Osteoblast (primary cell): ENCODE measurements at regions not wholly inside any gene's neighbourhood (a gene's known extent, or its start where the extent isn't known, plus 50 kb on each side); places are given as distances from the start of the nearest gene placed in this dataset.
A peak's percentile ranks its signal among the peaks of the same experiment; 100 is the strongest.

Experiments used
- DNase-seq: peaks from one replicate; pipeline ENCODE4 v3.0.0; 2011; ENCODE audit warnings: low spot score, mixed read lengths; ENCODE audit not compliant: insufficient read length; ENCODE audit errors: missing footprints
- H2AFZ ChIP-seq: 2 replicates; pipeline ENCODE4 v1.6.0; 2011; ENCODE audit warnings: mild to moderate bottlenecking, low read length
- H3K27ac ChIP-seq: 2 replicates; pipeline ENCODE4 v1.5.1; 2011; ENCODE audit warnings: mild to moderate bottlenecking, low read depth, low read length, moderate library complexity
- H3K27me3 ChIP-seq: 2 replicates; pipeline ENCODE4 v1.6.0; 2012; ENCODE audit warnings: mild to moderate bottlenecking, control low read depth, inconsistent platforms, low read length, moderate library complexity; ENCODE audit not compliant: insufficient read depth
- H3K36me3 ChIP-seq: 2 replicates; pipeline ENCODE4 v1.5.1; 2011; ENCODE audit warnings: mild to moderate bottlenecking, low read length, control low read depth, moderate library complexity; ENCODE audit not compliant: insufficient read depth
- H3K4me1 ChIP-seq: 2 replicates; pipeline ENCODE4 v1.5.1; 2011; ENCODE audit warnings: mild to moderate bottlenecking, low read length, control low read depth, moderate library complexity; ENCODE audit not compliant: insufficient read depth
- H3K4me2 ChIP-seq: 2 replicates; pipeline ENCODE4 v1.6.0; 2011; ENCODE audit warnings: mild to moderate bottlenecking, low read length; ENCODE audit not compliant: insufficient read depth
- H3K4me3 ChIP-seq: fragments of 200-600 bp; sonication (generic); 3 replicates; pipeline ENCODE4 v1.5.1; 2012; ENCODE audit warnings: mild to moderate bottlenecking, low read length, inconsistent platforms; ENCODE audit not compliant: insufficient read depth
- H3K79me2 ChIP-seq: 2 replicates; pipeline ENCODE4 v1.6.0; 2012; ENCODE audit warnings: mild to moderate bottlenecking, low read length, control low read depth, inconsistent platforms; ENCODE audit not compliant: insufficient read depth
- H3K9me3 ChIP-seq: 2 replicates; pipeline ENCODE4 v1.5.1; 2011; ENCODE audit warnings: low read depth, low read length, control low read depth
- H4K20me1 ChIP-seq: 2 replicates; pipeline ENCODE4 v1.6.0; 2012; ENCODE audit warnings: mild to moderate bottlenecking, low read length, control low read depth; ENCODE audit not compliant: insufficient read depth
- CTCF ChIP-seq: IDR thresholded peaks from 2 replicates; pipeline ENCODE4 v1.5.1; 2011; ENCODE audit warnings: mild to moderate bottlenecking, low read depth, low read length, moderate library complexity; ENCODE audit errors: extremely low read depth

- DNase-seq = peak; percentile 87
- no peak for TF ChIP-seq CTCF
- peak overlapping the region; percentile 81 for H2AFZ ChIP-seq
Observed at GRCh38 chr5:36444582-36445418, 143.1 kb upstream of the RANBP3L start.

GRCh38 chr5:36447776-36448175, 146.1 kb upstream of the RANBP3L start:
- Histone ChIP-seq H3K27me3 (no peaks in the 10 kb centered on the region), H3K79me2 (no peaks in the 10 kb centered on the region), H3K27ac (no peak overlapping the region), H2AFZ (no peak overlapping the region), H3K4me3 (no peak overlapping the region), H4K20me1 (no peaks in the 10 kb centered on the region), H3K4me1 (peaks cover 41% of the 10 kb centered on the region), H3K36me3 (no peaks in the 10 kb centered on the region), H3K9me3 (no peaks in the 10 kb centered on the region), H3K4me2 (no peak overlapping the region)
- no peak for TF ChIP-seq CTCF
- DNase-seq = no peak

More at GRCh38 chr5:36444582-36445418, 143.1 kb upstream of the RANBP3L start:
- H3K4me1 ChIP-seq = peaks cover 29% of the 10 kb centered on the region
- H3K79me2 ChIP-seq = no peaks in the 10 kb centered on the region
- H4K20me1 ChIP-seq = no peaks in the 10 kb centered on the region
- H3K4me3 ChIP-seq = peak overlapping the region; percentile 16
- no peaks in the 10 kb centered on the region for H3K36me3 ChIP-seq
- H3K27me3 ChIP-seq = no peaks in the 10 kb centered on the region
- H3K9me3 ChIP-seq = no peaks in the 10 kb centered on the region
- H3K4me2 ChIP-seq = peak overlapping the region; percentile 68
- peak overlapping the region; percentile 53 for H3K27ac ChIP-seq

GRCh38 chr5:36450229-36451014, 148.7 kb upstream of the RANBP3L start:
- Histone ChIP-seq H3K4me1 (peaks cover 16% of the 10 kb centered on the region), H3K4me2 (no peak overlapping the region)

More at GRCh38 chr5:36450229-36451014, 148.7 kb upstream of the RANBP3L start:
- H3K27me3 ChIP-seq = no peaks in the 10 kb centered on the region
- H2AFZ ChIP-seq = no peak overlapping the region
- H4K20me1 ChIP-seq = no peaks in the 10 kb centered on the region
- TF ChIP-seq CTCF = no peak
- H3K9me3 ChIP-seq = no peaks in the 10 kb centered on the region
- no peaks in the 10 kb centered on the region for H3K36me3 ChIP-seq
- no peaks in the 10 kb centered on the region for H3K79me2 ChIP-seq
- H3K27ac ChIP-seq = no peak overlapping the region
- no peak for DNase-seq
- H3K4me3 ChIP-seq = no peak overlapping the region
